Tibial nerve (tissue), 4 donors: ENCODE measurements at regions not wholly inside any gene's neighbourhood (a gene's known extent, or its start where the extent isn't known, plus 50 kb on each side); places are given as distances from the start of the nearest gene placed in this dataset.
"Not testable (repeated sequence)": the region's sequence is repeated elsewhere in the genome, so short reads cannot be mapped to it uniquely, and the experiment has no call there.

Experiments used
- DNase-seq, 2 donors: peaks; one replicate each; pipeline ENCODE4 v3.0.0-alpha.2; 2019; ENCODE audit warnings: low spot score in 2 of 2
- H3K27ac ChIP-seq, 4 donors: fragments of 200-600 bp; sonication (generic) in 3 of 4; one replicate each; pipeline ENCODE4 v1.5.1; 2017 to 2019; ENCODE audit warnings: mild to moderate bottlenecking in 1 of 4
- H3K27me3 ChIP-seq, 2 donors: fragments of 200-600 bp; sonication (generic) in 1 of 2; one replicate each; pipeline versions ENCODE4 v1.5.1 to v1.6.0; 2017 to 2019
- H3K36me3 ChIP-seq, 3 donors: fragments of 200-600 bp; sonication (generic); one replicate each; pipeline ENCODE4 v1.5.1; 2018 to 2019
- H3K4me1 ChIP-seq, 4 donors: fragments of 200-600 bp; sonication (generic) in 3 of 4; one replicate each; pipeline ENCODE4 v1.5.1; 2017 to 2019
- H3K4me3 ChIP-seq, 4 donors: fragments of 200-600 bp; sonication (generic) in 3 of 4; one replicate each; pipeline ENCODE4 v1.5.1; 2017 to 2019; ENCODE audit warnings: mild to moderate bottlenecking in 1 of 4, moderate library complexity in 1 of 4
- H3K9me3 ChIP-seq, 4 donors: fragments of 200-600 bp; sonication (generic) in 3 of 4; one replicate each; pipeline ENCODE4 v1.5.1; 2017 to 2019
- EP300 ChIP-seq, 2 donors: sonication (generic); formaldehyde crosslinking; IDR thresholded peaks; one replicate each; pipeline ENCODE4 v1.6.1; 2017; ENCODE audit warnings: antibody characterized with exemption in 2 of 2, mild to moderate bottlenecking in 1 of 2
- POLR2A ChIP-seq, 2 donors: fragments of 450-650 bp; IDR thresholded peaks; one replicate each; pipeline ENCODE4 v1.6.1; 2017; ENCODE audit warnings: antibody characterized with exemption in 2 of 2, mild to moderate bottlenecking in 2 of 2, moderate library complexity in 2 of 2
- WGBS, 2 donors: methylation state at CpG; one replicate each; pipeline ENCODE4 v1.1.5; 2018; 5-methylcytosine and 5-hydroxymethylcytosine counted together
- TF ChIP-seq, protein P1 (sequence below), 5 experiments: fragments of 200-600 bp in 3 of 5; fragments of 450-650 bp in 2 of 5; sonication (generic) in 3 of 5; IDR thresholded peaks; one replicate each; pipeline ENCODE4 v1.5.1; 2016 to 2019; ENCODE audit warnings: antibody characterized with exemption in 5 of 5, mild to moderate bottlenecking in 3 of 5, moderate library complexity in 2 of 5

DNA sequence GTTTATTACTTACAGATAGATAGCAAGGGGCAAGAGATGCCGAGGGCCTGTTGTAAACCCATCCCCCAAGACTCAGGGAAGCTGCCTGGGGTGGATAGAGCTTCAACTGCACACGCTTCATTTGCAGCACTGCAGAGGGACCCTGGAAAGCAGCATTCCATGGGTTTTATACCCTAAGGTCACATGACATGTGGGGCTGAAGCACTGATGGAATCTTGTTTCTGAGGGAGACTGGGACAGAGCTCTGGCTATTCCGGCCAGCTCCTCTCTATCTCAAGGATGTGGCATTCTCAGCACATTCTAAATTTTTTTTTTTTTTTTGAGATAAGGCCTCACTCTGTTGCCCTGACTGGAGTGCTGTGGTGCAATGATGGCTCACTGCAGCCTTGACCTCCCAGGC lies 300.1 kb downstream of the MYCN start:
- no peaks in the 10 kb centered on the region for H3K27me3 ChIP-seq
- 83 to 87% methylated on average over 3 of the region's 3 CpGs for WGBS, 2 donors
- no peak overlapping the region for H3K27ac ChIP-seq
- H3K36me3 ChIP-seq, result no peaks in the 10 kb centered on the region
- no peak for TF ChIP-seq POLR2A (IDR thresholded peaks at IDR 0.05)
- TF ChIP-seq, protein P1, sequence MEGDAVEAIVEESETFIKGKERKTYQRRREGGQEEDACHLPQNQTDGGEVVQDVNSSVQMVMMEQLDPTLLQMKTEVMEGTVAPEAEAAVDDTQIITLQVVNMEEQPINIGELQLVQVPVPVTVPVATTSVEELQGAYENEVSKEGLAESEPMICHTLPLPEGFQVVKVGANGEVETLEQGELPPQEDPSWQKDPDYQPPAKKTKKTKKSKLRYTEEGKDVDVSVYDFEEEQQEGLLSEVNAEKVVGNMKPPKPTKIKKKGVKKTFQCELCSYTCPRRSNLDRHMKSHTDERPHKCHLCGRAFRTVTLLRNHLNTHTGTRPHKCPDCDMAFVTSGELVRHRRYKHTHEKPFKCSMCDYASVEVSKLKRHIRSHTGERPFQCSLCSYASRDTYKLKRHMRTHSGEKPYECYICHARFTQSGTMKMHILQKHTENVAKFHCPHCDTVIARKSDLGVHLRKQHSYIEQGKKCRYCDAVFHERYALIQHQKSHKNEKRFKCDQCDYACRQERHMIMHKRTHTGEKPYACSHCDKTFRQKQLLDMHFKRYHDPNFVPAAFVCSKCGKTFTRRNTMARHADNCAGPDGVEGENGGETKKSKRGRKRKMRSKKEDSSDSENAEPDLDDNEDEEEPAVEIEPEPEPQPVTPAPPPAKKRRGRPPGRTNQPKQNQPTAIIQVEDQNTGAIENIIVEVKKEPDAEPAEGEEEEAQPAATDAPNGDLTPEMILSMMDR (IDR thresholded peaks at IDR 0.05), result no peak
- no peak for TF ChIP-seq EP300 (IDR thresholded peaks at IDR 0.05)
- no peaks in the 10 kb centered on the region for H3K9me3 ChIP-seq
- DNase-seq, result no peak
- no peaks in the 10 kb centered on the region for H3K4me1 ChIP-seq
- no peak overlapping the region for H3K4me3 ChIP-seq

DNA sequence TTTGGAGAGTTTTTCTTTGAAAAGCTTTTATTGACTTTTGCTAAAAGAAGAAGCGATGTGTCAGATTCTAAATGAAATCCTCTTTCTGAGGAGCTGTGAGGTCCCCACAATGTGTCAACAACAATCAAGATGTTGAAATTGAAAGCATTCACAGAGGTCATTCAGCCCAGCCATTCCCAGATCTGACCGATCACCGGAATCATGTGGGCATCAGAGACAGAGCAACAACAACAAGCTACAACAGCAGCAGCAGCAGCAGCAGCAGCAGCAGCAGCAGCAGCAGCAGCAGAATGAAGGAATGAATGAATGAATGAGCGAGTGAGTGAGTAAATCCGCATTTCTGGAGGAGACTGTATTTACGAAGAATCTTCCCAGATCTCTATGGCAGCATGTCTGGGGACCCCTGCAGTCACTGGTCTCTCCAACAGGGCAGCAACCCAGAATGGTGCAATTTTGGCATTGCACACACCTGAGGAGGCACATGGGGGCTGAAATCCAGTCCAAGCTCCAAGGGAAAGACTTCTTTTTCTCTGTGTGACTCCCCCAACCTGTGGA lies 299.0 kb downstream of the MYCN start:
- DNase-seq, result no peak
- TF ChIP-seq, protein P1 (IDR thresholded peaks at IDR 0.05), result no peak
- TF ChIP-seq EP300 (IDR thresholded peaks at IDR 0.05) (no peak), POLR2A (IDR thresholded peaks at IDR 0.05) (no peak)
- Histone ChIP-seq H3K27ac (no peak overlapping the region), H3K27me3 (no peaks in the 10 kb centered on the region), H3K4me3 (no peak overlapping the region), H3K9me3 (no peaks in the 10 kb centered on the region), H3K4me1 (no peaks in the 10 kb centered on the region), H3K36me3 (no peaks in the 10 kb centered on the region)
- 66 to 69% methylated on average over 6 of the region's 6 CpGs for WGBS, 2 donors

DNA sequence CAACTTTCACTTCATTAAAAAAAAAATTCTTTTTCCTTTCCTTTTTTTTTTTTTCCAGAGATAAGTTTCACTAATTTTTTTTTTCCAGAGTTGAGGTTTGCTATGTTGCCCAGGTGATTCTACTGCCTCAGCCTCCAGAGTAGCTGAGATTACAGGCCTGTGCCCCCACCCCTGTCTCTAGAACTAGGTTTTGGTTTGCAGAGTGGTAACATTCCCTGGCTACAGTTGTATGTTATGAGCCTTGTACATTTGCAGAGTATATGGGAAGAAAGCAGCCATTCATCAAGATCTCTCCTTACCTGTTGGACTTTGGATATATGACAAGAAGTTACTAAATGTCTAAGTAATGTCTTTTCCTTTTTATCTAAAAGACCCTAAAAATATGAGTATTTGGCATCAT lies 298.4 kb downstream of the MYCN start:
- Histone ChIP-seq H3K27ac (no peak overlapping the region), H3K36me3 (no peaks in the 10 kb centered on the region), H3K4me3 (no peak overlapping the region), H3K4me1 (no peaks in the 10 kb centered on the region), H3K9me3 (no peaks in the 10 kb centered on the region), H3K27me3 (no peaks in the 10 kb centered on the region)
- no peak for DNase-seq
- TF ChIP-seq, protein P1 (IDR thresholded peaks at IDR 0.05), result no peak
- TF ChIP-seq EP300 (IDR thresholded peaks at IDR 0.05), result no peak
- TF ChIP-seq POLR2A (IDR thresholded peaks at IDR 0.05), result no peak

DNA sequence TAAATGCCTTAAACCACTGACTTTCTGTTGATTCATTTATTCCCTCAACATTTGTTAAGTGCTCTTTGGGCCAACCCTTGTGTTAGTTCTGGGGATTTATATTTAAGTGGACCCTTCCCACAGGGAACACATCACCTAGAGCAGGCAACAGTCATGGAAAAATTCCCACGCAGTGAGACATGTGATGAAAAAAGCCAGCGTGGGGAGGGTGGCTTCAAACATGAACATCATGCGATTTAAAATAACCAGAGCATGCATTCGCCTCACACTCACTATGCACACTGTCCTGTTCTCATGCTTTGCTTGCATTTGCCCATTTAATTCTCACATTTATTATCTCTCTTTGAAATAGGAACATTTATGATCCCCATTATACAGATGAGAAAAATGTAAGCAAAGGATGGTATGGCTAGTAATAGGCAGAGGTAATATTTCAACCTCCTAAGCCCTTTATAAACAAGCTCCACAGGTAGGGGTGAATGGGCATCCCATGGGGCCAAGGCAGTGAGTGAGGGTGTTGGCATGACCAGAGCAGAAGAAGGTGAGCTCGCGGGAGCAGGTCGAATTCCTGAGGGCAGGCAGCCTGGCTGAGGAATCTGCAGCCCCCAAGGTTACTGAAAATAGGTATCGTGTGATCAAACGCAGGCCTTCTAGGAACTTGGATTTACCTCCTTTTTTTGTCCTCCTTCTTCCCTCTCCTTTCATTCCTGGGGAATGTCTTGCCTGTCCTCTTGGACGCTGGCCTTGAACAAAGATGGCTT lies 297.8 kb downstream of the MYCN start:
- TF ChIP-seq, protein P1 (IDR thresholded peaks at IDR 0.05), result no peak
- no peak for TF ChIP-seq EP300 (IDR thresholded peaks at IDR 0.05)
- no peak for TF ChIP-seq POLR2A (IDR thresholded peaks at IDR 0.05)
- Histone ChIP-seq H3K4me3 (no peak overlapping the region), H3K27ac (no peak overlapping the region), H3K27me3 (no peaks in the 10 kb centered on the region), H3K9me3 (no peaks in the 10 kb centered on the region), H3K36me3 (no peaks in the 10 kb centered on the region), H3K4me1 (no peaks in the 10 kb centered on the region)
- 84% methylated on average over 10 of the region's 10 CpGs for WGBS, 2 donors
- no peak for DNase-seq

DNA sequence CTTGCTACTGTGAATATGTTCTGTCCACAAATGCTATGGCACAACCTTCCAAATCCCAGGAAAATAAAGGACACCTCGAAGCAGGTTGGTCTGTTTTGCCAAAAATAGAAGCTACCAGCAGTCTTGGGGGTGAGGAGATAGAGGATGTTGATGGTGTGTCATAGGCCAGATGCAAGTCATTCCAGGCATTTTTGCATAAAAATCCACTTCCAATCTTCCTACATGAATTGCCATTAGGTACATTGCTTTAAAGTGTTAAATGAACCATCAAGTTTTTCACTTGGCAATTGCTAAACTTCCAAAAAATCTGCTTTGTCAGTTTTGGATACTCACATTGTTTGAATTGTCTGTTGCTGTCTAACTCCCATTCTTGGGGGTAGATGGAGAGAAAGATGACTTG lies 295.4 kb downstream of the MYCN start:
- H3K9me3 ChIP-seq, result no peaks in the 10 kb centered on the region
- no peaks in the 10 kb centered on the region for H3K36me3 ChIP-seq
- H3K27ac ChIP-seq, result no peak overlapping the region
- no peaks in the 10 kb centered on the region for H3K4me1 ChIP-seq
- 56 to 77% methylated on average over 1 of the region's 1 CpG for WGBS, 2 donors
- H3K27me3 ChIP-seq, result no peaks in the 10 kb centered on the region
- DNase-seq, result no peak
- TF ChIP-seq EP300 (IDR thresholded peaks at IDR 0.05) (no peak), POLR2A (IDR thresholded peaks at IDR 0.05) (no peak)
- TF ChIP-seq, protein P1 (IDR thresholded peaks at IDR 0.05), result no peak
- no peak overlapping the region for H3K4me3 ChIP-seq

DNA sequence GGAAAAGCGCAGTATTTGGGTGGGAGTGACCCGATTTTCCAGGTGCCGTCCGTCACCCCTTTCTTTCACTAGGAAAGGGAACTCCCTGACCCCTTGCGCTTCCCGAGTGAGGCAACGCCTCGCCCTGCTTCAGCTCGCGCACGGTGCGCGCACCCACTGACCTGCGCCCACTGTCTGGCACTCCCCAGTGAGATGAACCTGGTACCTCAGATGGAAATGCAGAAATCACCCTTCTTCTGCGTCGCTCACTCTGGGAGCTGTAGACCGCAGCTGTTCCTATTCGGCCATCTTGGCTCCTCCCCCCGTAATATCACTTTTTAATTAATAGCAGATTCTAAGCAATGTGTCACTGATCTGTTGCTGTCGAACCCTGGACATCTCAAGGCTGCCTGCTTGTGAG lies 294.9 kb downstream of the MYCN start:
- not testable (repeated sequence) for H3K36me3 ChIP-seq, H3K4me1 ChIP-seq, H3K9me3 ChIP-seq, H3K27ac ChIP-seq, H3K4me3 ChIP-seq, DNase-seq, H3K27me3 ChIP-seq
- WGBS, 2 donors, result 91 to 94% methylated on average over 20 of the region's 20 CpGs
